NB4 (cell line): ENCODE measurements at regions not wholly inside any gene's neighbourhood (a gene's known extent, or its start where the extent isn't known, plus 50 kb on each side); places are given as distances from the start of the nearest gene placed in this dataset.

Source experiments
- DNase-seq: peaks from one replicate; pipeline ENCODE4 v3.0.0; 2010; ENCODE audit warnings: low read depth
- H3K4me3 ChIP-seq: one replicate; pipeline ENCODE4 v1.5.1; 2011; ENCODE audit warnings: mild to moderate bottlenecking, low read depth, low read length, moderate library complexity
- MYC ChIP-seq: IDR thresholded peaks from 2 replicates; pipeline ENCODE4 v1.6.1; 2011; ENCODE audit warnings: low read depth, low read length
- POLR2A ChIP-seq: IDR thresholded peaks from 2 replicates; pipeline ENCODE4 v1.6.1; 2011; ENCODE audit warnings: mild to moderate bottlenecking; ENCODE audit not compliant: insufficient read length; ENCODE audit errors: extremely low read depth
- TF ChIP-seq, protein P1 (sequence below): IDR thresholded peaks from one replicate; pipeline ENCODE4 v1.5.1; 2012; ENCODE audit warnings: low read depth, low read length
- TF ChIP-seq, protein P2 (sequence below): IDR thresholded peaks from 2 replicates; pipeline ENCODE4 v1.6.1; 2011; ENCODE audit warnings: low read depth, low read length

- no peak for TF ChIP-seq POLR2A
- no peak for TF ChIP-seq MYC
- TF ChIP-seq, protein P1, sequence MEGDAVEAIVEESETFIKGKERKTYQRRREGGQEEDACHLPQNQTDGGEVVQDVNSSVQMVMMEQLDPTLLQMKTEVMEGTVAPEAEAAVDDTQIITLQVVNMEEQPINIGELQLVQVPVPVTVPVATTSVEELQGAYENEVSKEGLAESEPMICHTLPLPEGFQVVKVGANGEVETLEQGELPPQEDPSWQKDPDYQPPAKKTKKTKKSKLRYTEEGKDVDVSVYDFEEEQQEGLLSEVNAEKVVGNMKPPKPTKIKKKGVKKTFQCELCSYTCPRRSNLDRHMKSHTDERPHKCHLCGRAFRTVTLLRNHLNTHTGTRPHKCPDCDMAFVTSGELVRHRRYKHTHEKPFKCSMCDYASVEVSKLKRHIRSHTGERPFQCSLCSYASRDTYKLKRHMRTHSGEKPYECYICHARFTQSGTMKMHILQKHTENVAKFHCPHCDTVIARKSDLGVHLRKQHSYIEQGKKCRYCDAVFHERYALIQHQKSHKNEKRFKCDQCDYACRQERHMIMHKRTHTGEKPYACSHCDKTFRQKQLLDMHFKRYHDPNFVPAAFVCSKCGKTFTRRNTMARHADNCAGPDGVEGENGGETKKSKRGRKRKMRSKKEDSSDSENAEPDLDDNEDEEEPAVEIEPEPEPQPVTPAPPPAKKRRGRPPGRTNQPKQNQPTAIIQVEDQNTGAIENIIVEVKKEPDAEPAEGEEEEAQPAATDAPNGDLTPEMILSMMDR, result no peak
- TF ChIP-seq, protein P2, sequence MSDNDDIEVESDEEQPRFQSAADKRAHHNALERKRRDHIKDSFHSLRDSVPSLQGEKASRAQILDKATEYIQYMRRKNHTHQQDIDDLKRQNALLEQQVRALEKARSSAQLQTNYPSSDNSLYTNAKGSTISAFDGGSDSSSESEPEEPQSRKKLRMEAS, result no peak
Measured at GRCh38 chr10:123378302-123378701, 224.1 kb downstream of the BUB3 start.

GRCh38 chr10:123379156-123379555 is 225.0 kb downstream of the BUB3 start:
- DNase-seq, result no peak
- H3K4me3 ChIP-seq, result no peak overlapping the region
- TF ChIP-seq, protein P2, result no peak
- TF ChIP-seq, protein P1, result no peak
- TF ChIP-seq POLR2A (no peak), MYC (no peak)

More at GRCh38 chr10:123378302-123378701, 224.1 kb downstream of the BUB3 start:
- no peak for DNase-seq
- no peak overlapping the region for H3K4me3 ChIP-seq

DNA sequence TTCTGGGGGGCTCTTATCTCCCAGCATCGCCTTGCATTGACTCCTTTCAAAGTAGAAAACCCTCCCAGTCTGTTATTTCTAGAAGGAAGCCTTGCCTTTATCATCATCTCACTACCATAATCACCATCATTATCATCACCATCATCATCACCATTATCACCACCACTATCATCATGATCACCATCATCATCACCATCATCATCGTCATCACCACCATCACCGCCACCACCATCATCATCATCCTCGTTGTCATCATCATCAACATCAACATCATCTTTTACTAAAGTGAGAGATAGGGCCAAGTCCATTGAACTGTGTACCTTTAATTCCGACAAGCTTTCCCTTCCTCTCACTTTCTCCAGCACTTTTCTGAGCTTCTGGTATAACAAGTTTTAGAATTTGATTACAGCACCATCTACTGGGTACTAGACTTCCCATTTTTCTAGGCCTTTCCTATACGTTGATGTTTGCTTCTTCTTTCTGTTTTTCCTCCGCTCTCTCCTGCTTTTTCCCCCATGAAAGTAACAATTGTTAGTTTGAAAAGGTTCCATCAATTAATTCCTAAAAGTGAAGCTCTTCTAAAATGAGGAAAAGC is 226.4 kb downstream of the BUB3 start:
- no peak overlapping the region for H3K4me3 ChIP-seq
- peak; percentile 34 for DNase-seq
- TF ChIP-seq, protein P1, result peak; percentile 2
- TF ChIP-seq MYC, result no peak

- no peak for DNase-seq
- no peak overlapping the region for H3K4me3 ChIP-seq
- TF ChIP-seq POLR2A, result no peak
- TF ChIP-seq MYC, result no peak
- TF ChIP-seq, protein P1, result no peak
- TF ChIP-seq, protein P2, result no peak
Measured at GRCh38 chr10:123381224-123381623, 227.0 kb downstream of the BUB3 start.

GRCh38 chr10:123382491-123382890 is 228.3 kb downstream of the BUB3 start:
- TF ChIP-seq, protein P2, result no peak
- TF ChIP-seq MYC (no peak), POLR2A (no peak)
- TF ChIP-seq, protein P1, result no peak
- peak; percentile 9 for DNase-seq
- no peak overlapping the region for H3K4me3 ChIP-seq

GRCh38 chr10:123385508-123386080 is 231.4 kb downstream of the BUB3 start:
- TF ChIP-seq, protein P1, result no peak
- TF ChIP-seq POLR2A (no peak), MYC (no peak)
- TF ChIP-seq, protein P2, result no peak
- H3K4me3 ChIP-seq, result no peak overlapping the region
- no peak for DNase-seq
